ENCODE measurements at regions not wholly inside any gene's neighbourhood (a gene's known extent, or its start where the extent isn't known, plus 50 kb on each side); places are given as distances from the start of the nearest gene placed in this dataset.

DNA sequence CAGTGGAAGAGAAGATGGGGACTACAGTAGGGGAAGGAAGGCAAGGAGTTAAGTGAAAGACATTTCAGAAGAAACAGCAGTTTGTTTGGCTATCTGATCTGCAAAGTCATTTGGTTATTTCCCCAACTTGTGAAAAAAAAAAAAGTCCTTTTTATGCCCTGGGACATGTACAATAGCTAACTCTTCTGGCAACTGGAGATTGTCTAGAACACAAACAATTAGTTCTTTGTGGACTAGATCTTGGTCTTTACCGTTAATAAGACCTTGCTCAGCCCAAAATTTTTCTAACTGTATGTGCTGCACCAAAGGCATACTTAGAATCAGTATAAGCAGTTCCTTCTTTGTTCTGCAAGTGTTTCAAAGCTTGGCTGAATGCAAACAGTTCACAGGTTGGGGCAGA lies 103.5 kb upstream of the NECTIN3 start:
- DNase-seq (ENCODE audit: low read depth): no peak
- H3K4me3 ChIP-seq (ENCODE audit: low read depth, low read length): no peak overlapping the region
- TF ChIP-seq, protein P1, sequence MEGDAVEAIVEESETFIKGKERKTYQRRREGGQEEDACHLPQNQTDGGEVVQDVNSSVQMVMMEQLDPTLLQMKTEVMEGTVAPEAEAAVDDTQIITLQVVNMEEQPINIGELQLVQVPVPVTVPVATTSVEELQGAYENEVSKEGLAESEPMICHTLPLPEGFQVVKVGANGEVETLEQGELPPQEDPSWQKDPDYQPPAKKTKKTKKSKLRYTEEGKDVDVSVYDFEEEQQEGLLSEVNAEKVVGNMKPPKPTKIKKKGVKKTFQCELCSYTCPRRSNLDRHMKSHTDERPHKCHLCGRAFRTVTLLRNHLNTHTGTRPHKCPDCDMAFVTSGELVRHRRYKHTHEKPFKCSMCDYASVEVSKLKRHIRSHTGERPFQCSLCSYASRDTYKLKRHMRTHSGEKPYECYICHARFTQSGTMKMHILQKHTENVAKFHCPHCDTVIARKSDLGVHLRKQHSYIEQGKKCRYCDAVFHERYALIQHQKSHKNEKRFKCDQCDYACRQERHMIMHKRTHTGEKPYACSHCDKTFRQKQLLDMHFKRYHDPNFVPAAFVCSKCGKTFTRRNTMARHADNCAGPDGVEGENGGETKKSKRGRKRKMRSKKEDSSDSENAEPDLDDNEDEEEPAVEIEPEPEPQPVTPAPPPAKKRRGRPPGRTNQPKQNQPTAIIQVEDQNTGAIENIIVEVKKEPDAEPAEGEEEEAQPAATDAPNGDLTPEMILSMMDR (conservative IDR thresholded peaks at IDR 0.05; ENCODE audit: low read depth, low read length): no peak

DNA sequence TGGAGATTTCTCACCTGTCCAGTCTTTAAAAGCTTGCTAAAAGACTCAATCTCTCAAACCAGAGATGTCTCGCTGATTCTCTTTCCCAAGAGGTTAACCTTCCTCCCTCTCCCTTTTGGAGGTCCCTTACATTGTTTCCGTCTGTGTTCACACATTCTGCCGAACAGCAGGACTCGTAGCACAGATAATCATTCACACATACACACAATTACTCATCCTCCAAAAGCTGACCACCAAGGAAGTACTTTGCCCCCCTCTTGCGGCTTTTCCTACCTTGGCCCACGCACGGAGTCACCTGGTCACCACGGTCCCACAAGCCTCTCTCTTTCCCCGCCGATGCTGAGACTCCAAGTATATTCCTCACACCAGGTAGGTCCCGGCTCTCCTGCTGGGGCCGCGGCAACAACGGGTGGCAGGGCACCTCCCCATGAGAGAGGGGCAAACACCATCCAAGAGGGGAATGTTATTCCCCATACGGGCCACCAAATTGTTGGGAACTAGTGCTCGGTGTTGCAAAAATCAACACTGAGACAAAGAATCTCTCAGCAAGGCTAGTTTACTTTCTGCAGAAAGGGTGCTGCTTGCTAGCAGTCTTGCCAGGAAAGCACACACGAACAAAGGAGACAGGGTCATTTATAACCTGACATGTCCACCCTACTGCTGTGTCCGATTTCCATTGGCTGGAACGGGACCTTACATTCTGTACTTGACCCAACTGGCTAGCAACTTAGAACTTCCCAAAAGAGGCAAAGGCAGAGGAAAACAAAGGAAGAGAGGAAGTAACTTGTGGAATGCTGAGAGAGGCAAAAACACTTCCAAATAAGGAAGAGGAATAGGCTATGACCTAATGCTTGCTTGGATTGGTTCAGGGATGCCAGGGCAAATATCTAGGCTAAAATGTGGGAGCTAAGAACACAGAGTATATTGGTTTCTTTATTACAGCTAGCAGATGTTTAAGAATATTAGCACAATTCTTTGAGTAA lies 102.1 kb upstream of the NECTIN3 start:
- no peak for DNase-seq (ENCODE audit: low read depth)
- TF ChIP-seq, protein P1 (conservative IDR thresholded peaks at IDR 0.05; ENCODE audit: low read depth, low read length): no peak
- no peak overlapping the region for H3K4me3 ChIP-seq (ENCODE audit: low read depth, low read length)

DNA sequence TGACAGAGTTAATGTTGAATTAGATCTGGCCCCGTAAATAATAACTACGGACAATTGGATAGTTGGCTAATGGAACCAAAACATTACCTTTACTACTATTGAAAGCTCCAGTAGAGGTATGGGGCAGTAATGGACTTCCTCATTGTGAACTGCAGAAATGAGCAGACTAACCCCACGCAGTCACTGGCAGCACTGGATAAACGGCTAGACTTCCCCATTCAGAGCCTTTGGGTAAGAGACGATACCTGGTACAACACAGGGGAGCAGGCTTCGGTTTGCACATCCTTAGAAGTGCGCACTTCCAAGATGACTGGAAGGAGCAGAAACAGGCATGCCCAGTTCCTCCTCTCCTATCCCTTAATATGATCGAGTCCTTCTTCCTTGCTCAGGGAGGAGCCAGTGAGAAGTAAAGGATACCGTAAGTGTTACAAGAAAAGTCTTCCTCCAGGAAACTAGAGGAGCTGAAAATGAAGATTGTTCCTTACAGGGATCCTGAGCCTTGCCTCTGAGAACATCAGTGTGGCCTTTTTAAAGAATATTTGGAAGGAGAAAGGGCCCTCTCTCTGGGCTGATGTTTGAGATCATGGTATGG lies 100.5 kb upstream of the NECTIN3 start:
- no peak overlapping the region for H3K4me3 ChIP-seq (ENCODE audit: low read depth, low read length)
- no peak for DNase-seq (ENCODE audit: low read depth)
- TF ChIP-seq, protein P1 (conservative IDR thresholded peaks at IDR 0.05; ENCODE audit: low read depth, low read length): no peak

DNA sequence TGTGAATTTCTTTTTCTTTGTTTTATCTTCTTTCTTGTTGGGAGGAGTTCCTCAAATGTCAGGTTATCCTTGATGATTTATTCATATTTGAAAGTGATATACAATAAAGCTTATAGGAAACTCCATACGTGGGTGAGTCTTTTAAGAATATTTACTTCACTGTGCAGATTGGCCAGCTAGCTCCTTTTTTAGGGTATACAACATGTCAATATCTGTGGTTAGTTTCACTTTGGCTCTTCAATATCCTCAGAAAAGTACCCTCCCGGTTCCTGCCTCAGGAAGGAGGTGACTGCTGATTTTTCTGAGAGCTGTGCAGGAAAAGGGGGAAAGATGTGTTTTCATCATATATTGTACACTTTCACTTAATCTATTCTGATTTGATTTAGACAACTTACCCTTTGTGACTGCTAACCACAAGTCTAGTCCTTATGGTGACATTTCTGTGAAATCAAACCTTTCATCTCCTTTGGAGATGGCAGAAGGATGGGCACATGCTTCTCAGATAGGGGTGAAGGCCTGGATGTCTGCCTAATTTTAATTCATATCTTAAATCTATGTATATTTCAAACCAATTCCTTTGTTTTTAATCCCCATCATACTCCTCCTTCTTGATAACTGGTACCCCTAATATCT lies 98.2 kb upstream of the NECTIN3 start:
- no peak overlapping the region for H3K4me3 ChIP-seq (ENCODE audit: low read depth, low read length)
- no peak for DNase-seq (ENCODE audit: low read depth)
- TF ChIP-seq, protein P1 (conservative IDR thresholded peaks at IDR 0.05; ENCODE audit: low read depth, low read length): no peak

DNA sequence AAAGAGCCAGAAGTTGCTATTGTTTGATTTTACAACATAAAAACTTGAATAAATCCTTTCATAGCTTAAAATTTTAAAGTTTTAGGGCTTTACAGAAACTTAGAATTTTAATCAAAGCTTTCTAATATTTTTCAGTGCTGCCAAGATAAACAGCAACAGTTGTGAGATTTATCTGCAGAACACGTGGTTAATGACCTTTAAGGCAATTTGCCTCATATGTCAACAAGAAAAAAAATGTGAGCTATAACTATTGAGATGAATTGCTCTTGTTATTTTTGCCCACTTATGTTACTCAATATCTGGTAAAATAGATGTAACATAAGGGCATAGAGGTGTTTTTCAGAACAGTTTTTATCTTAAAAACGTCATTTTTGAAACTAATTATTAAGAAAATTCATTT lies 96.7 kb upstream of the NECTIN3 start:
- TF ChIP-seq, protein P1 (conservative IDR thresholded peaks at IDR 0.05; ENCODE audit: low read depth, low read length): no peak
- H3K4me3 ChIP-seq (ENCODE audit: low read depth, low read length): no peak overlapping the region
- DNase-seq (ENCODE audit: low read depth): no peak

DNA sequence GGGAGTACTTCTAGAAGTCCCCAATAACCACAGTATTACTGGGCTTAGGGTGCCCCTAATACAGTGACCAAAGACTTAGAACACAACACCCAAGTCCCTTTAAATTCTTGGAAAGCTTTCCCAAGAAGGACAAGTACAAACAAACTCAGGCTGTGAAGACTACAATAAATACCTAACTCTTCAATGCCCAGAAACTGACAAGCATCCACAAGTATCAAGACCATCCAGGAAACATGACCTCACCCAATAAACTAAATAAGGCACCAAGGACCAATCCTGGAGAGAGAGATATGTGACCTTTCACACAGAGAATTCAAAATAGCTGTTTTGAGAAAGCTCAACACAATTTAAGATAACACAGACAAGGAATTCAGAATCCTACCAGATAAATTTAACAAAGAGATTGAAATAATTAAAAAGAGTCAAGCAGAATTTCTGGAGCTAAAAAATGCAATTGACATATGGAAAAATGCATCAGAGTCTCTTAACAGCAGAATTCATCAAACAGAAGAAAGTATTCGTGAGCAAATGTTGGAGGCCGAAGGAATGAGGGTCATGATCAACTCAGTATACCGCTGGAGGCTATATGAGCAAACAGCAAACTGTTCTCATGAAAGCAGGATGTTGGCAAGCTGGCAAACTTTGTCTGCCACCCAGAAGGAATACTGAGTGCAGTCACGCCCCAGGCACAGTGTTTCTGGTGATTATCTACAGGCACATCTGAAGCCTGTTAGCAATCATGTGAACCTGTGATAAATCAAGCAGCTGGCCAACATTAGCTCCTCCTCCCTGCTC lies 87.0 kb upstream of the NECTIN3 start:
- TF ChIP-seq, protein P1 (conservative IDR thresholded peaks at IDR 0.05; ENCODE audit: low read depth, low read length): no peak
- no peak overlapping the region for H3K4me3 ChIP-seq (ENCODE audit: low read depth, low read length)
- DNase-seq (ENCODE audit: low read depth): no peak

Data from epithelial cell of proximal tubule (primary cell).